Amniotic epithelial cell (primary cell): ENCODE measurements at regions not wholly inside any gene's neighbourhood (a gene's known extent, or its start where the extent isn't known, plus 50 kb on each side); places are given as distances from the start of the nearest gene placed in this dataset.

Experiments
- DNase-seq: peaks from one replicate; pipeline ENCODE4 v3.0.0-alpha.2; 2010; ENCODE audit warnings: low read depth

GRCh38 chr4:122203407-122203806 lies 51.3 kb downstream of the BLTP1 start:
- no peak for DNase-seq

DNA sequence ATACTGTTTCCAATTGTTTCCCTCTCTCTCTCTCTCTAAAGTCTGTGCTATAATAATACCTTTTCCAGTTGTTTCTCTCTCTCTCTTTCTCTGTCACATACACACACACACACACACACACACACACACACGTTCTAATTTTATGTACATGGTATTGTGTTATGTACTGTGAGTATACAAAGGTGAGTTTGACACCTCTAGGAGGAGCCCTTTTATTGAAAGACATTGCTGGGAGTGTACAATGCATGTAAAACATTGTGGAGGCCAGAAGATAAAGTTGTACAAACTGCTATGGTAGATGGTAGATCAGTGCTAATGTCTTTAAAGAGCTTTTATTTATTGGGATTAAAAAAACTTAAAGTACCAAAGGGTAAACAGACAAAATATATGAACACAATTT lies 53.6 kb downstream of the BLTP1 start:
- no peak for DNase-seq

GRCh38 chr4:122212880-122213279 lies 60.7 kb downstream of the BLTP1 start:
- DNase-seq = no peak

DNA sequence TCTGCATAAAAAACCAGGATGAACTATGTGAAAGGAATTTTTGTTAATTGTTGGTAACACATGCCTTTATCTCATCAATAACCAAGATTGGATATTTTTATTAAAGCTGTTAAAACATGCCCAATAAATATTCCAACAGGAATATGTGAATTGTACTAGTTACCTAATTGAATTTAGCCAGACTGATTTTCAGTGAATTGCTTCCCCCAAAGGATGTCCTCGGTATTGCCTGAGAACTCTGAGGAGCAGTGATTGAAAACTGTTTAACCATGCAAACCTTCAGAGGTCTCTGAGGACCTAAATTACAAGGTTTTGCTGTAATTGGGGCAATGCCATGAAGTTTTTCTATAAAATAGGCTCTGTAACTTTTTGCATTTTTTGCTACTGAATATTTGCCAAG lies 66.6 kb downstream of the BLTP1 start:
- peak; percentile 6 for DNase-seq

DNA sequence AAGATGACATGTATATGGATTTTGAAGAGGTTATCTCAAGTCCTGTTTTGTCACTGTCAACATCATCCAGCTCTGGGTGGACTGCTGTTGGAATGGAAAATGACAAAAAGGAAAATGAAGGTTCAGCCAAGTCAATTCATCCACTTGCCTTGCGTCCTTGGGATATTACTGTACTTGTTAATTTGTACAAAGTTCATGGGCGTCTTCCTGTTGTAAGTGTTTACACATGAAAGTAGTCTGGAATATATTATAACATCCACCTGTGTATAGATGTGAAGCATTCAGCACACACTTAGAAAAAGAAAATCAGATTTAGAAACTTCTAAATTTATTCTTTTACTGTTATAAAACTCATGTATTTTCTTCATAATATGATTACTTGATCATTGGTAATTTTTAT lies 67.2 kb downstream of the BLTP1 start:
- no peak for DNase-seq

DNA sequence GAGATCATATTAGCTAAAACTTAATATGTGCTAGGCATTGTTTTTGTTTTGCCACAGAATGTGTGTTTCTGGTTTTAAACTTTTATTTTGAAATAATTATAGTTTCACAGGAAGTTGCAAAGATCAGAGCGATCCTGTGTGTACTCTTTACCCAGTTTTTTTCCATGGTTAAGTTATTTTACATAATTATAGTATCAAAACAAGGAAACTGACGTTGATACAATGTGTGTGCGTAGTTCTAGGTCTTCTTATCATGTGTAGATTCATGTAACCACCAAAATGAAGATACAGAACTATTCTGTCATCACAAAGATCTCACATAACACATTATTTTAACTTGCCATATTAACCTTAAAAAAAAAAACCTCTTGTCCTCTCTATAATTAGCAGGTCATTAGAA lies 69.2 kb downstream of the BLTP1 start:
- no peak for DNase-seq

GRCh38 chr4:122224348-122224747 lies 72.2 kb downstream of the BLTP1 start:
- peak; percentile 17 for DNase-seq

- DNase-seq = no peak
Observed at GRCh38 chr4:122227202-122227601, 75.1 kb downstream of the BLTP1 start.

DNA sequence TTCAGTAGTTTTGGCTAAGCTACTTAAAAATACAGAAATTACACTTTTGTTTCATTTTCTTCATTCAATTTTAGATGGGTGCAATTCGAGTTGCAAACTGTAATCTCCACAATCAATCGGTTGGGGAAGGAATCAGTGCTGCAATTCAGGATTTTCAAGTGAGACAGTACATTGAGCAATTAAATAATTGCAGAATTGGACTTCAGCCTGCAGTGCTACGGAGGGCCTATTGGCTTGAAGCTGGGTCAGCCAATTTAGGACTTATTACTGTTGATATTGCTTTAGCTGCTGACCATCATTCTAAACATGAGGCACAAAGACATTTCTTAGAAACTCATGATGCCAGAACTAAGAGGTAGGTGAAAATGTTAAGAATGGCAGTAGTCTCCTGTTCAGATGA lies 77.7 kb downstream of the BLTP1 start:
- no peak for DNase-seq

- DNase-seq = no peak
Observed at GRCh38 chr4:122232633-122233032, 80.5 kb downstream of the BLTP1 start.

DNA sequence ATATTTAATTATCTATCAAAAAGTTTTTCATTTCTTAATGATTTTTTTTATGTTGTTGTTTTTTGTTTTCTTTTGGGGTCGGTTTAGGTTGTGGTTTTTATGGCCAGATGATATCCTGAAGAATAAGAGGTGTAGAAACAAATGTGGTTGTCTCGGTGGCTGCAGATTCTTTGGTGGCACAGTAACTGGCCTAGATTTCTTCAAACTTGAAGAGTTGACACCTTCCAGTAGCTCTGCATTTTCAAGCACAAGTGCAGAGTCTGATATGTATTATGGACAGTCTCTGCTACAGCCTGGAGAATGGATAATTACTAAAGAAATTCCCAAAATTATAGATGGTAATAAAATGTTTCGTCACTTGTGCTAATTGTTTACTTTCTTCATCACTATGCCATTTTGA lies 82.6 kb downstream of the BLTP1 start:
- no peak for DNase-seq

- DNase-seq = no peak
Observed at GRCh38 chr4:122243785-122244184, 91.7 kb downstream of the BLTP1 start.

DNA sequence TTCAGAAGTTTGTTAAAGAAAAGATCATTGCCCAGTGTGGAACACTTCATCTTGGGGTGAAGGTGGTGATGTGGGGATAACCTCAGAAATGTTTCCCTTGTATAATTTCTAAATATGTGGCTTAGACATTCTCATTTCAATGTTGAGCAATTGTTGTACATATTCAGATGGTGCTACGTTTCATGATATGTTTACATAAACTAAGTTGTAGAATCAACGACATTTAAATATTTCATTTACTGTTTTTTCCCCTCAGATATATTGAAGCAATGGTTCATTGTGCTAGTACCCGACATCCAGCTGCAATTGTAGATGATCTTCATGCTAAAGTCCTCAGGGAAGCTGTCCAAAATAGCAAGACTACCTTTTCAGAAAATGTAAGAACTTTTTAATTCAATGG lies 92.6 kb downstream of the BLTP1 start:
- no peak for DNase-seq

DNA sequence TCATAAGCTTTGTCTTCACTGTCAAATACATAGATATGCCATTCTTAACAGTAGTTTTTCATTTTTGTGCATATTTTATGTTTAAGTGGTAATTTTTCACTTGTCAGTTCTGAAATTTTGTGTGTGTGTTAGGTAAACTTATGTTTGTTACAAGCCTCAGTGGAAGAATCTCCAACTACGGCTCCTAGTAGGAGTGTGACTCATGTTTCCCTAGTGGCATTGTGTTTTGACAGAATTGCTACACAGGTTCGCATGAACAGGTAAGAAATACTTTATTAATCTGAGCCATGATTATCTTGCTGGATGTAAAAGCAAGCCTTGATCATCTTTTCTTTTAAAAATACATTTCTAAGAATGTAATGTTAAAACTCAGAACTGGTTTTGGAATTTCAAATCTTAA lies 94.4 kb downstream of the BLTP1 start:
- DNase-seq = no peak

DNA sequence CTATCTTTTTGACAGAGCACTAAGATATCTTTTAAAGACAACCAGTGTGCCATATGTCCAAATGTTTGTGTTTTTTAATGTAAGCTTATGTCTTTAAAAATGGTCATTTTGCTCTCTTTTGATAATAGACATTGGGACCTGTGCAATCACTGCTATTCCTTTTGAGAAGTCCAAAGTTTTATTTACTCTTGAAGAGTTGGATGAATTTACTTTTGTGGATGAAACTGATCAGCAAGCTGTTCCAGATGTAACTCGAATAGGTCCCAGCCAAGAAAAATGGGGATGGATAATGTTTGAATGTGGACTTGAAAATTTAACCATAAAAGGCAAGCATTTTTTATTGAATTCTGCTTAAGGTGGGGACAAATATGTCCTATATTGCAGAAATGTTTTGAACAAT lies 97.2 kb downstream of the BLTP1 start:
- no peak for DNase-seq

- no peak for DNase-seq
Observed at GRCh38 chr4:122252584-122252983, 100.5 kb downstream of the BLTP1 start.

DNA sequence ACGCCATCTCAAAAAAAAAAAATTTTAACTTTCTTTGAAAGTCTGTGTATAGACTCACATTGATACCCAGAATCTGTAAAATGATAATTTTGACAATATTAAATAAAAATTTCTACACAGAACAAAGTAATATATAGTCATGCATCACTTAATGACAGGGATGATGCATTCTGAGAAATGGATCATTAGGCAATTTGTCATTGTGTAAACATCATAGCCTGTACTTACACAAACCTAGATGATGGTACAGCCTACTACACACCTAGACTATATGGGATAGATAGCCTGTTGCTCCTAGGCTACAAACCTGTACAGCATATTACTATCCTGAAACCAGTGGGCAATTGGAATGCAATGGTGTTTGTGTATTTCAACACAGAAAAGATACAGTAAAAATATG lies 107.7 kb downstream of the BLTP1 start:
- no peak for DNase-seq

DNA sequence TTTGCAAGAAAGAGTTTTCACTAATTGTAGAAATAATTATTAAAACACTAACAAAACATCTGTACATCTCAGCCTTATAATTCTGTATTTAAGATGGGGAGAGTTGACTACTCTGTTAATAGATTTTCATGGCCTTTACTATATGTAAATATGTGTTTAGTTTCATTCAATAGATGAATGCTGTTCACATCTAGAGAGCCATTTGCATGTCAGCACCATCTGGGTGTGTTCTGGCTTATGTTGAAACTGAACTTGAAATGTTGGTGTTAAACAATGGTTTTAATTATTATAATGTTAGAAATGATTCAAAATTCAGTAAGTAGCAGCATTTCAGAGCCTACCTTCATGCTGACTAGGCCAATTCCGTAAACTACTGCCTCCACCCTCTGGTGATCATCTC lies 102.5 kb upstream of the ADAD1 start:
- no peak for DNase-seq

DNA sequence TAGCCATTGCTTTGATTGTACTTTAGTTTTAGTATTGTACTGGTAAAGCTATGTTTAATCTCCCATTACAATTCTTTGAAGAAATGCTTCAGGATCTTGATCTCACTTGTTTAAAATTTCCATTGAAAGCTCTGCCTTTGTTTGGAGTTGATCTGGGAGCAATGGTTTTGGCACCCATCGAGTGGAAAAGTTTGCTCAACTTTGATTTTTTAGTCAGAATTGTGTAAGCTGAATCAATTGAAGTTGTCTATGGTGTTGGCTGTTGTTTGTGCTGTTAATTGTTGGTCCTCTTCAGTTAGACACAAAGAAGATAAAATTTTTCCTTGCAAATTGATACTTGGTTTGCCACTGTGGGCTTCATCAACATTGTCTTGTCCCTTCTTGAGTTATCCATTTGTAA lies 99.8 kb upstream of the ADAD1 start:
- no peak for DNase-seq

- no peak for DNase-seq
Observed at GRCh38 chr4:122279670-122280069, 99.1 kb upstream of the ADAD1 start.

- DNase-seq = no peak
Observed at GRCh38 chr4:122285285-122285684, 93.5 kb upstream of the ADAD1 start.

GRCh38 chr4:122293374-122294365 lies 85.1 kb upstream of the ADAD1 start:
- DNase-seq = peak; percentile 37

DNA sequence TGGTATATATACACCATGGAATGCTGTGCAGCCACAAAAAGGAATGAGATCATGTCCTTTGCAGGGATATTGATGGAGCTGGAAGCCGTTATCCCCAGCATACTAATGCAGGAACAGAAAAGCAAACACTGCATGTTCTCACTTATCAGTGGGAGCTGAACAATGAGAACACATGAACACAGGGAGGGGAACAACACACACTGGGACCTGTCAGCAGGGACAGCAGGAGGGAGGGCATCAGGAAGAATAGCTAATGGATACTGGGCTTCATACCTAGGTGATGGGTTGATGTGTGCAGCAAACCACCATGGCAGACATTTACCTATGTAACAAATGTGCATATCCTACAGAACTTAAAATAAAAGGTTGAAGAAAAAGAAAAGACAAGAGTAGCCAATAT lies 81.1 kb upstream of the ADAD1 start:
- no peak for DNase-seq

- DNase-seq = no peak
Observed at GRCh38 chr4:122300776-122301175, 78.0 kb upstream of the ADAD1 start.
